ENCODE measurements at regions not wholly inside any gene's neighbourhood (a gene's known extent, or its start where the extent isn't known, plus 50 kb on each side); places are given as distances from the start of the nearest gene placed in this dataset.

GRCh38 chr2:56534321-56534720 lies 350.5 kb downstream of the CCDC85A start:
- no peaks in the 10 kb centered on the region for H3K36me3 ChIP-seq (ENCODE audit: control insufficient read depth, insufficient read depth, low read length)
- H3K79me2 ChIP-seq: no peaks in the 10 kb centered on the region
- H3K27me3 ChIP-seq (ENCODE audit: control insufficient read depth, insufficient read depth, low read length): no peaks in the 10 kb centered on the region
- no peak overlapping the region for H3K4me2 ChIP-seq (ENCODE audit: low read length)
- H2AFZ ChIP-seq: no peak overlapping the region
- no peaks in the 10 kb centered on the region for H3K9me3 ChIP-seq (ENCODE audit: control insufficient read depth, low read length)
- H3K27ac ChIP-seq: no peak overlapping the region
- no peaks in the 10 kb centered on the region for H3K4me1 ChIP-seq
- no peak for TF ChIP-seq CTCF (IDR thresholded peaks at IDR 0.05)
- no peak overlapping the region for H3K4me3 ChIP-seq (ENCODE audit: low read depth, low read length)
- H3K9ac ChIP-seq: no peak overlapping the region

- Histone ChIP-seq H3K9ac (no peak overlapping the region), H2AFZ (no peak overlapping the region), H3K27ac (no peak overlapping the region), H3K4me1 (no peaks in the 10 kb centered on the region), H3K36me3 (ENCODE audit: control insufficient read depth, insufficient read depth, low read length) (no peaks in the 10 kb centered on the region), H3K9me3 (ENCODE audit: control insufficient read depth, low read length) (no peaks in the 10 kb centered on the region), H3K27me3 (ENCODE audit: control insufficient read depth, insufficient read depth, low read length) (no peaks in the 10 kb centered on the region), H3K4me2 (ENCODE audit: low read length) (no peak overlapping the region), H3K79me2 (no peaks in the 10 kb centered on the region), H3K4me3 (ENCODE audit: low read depth, low read length) (no peak overlapping the region)
- TF ChIP-seq CTCF (IDR thresholded peaks at IDR 0.05): no peak
These were observed 354.0 kb downstream of the CCDC85A start for GRCh38 chr2:56537756-56538155.

- Histone ChIP-seq H3K9me3 (ENCODE audit: control insufficient read depth, low read length) (no peaks in the 10 kb centered on the region), H3K4me2 (ENCODE audit: low read length) (no peak overlapping the region), H3K79me2 (no peaks in the 10 kb centered on the region), H3K27me3 (ENCODE audit: control insufficient read depth, insufficient read depth, low read length) (no peaks in the 10 kb centered on the region), H3K27ac (no peak overlapping the region), H2AFZ (no peak overlapping the region), H3K4me1 (no peaks in the 10 kb centered on the region), H3K4me3 (ENCODE audit: low read depth, low read length) (no peak overlapping the region), H3K36me3 (ENCODE audit: control insufficient read depth, insufficient read depth, low read length) (no peaks in the 10 kb centered on the region), H3K9ac (no peak overlapping the region)
- TF ChIP-seq CTCF (IDR thresholded peaks at IDR 0.05): no peak
These were observed 355.8 kb downstream of the CCDC85A start for GRCh38 chr2:56539618-56540017.

GRCh38 chr2:56540467-56540866 lies 356.7 kb downstream of the CCDC85A start:
- Histone ChIP-seq H3K4me3 (ENCODE audit: low read depth, low read length) (no peak overlapping the region), H3K4me1 (no peaks in the 10 kb centered on the region), H3K36me3 (ENCODE audit: control insufficient read depth, insufficient read depth, low read length) (no peaks in the 10 kb centered on the region), H3K9ac (no peak overlapping the region), H3K79me2 (no peaks in the 10 kb centered on the region), H3K27ac (no peak overlapping the region), H2AFZ (no peak overlapping the region), H3K4me2 (ENCODE audit: low read length) (no peak overlapping the region), H3K27me3 (ENCODE audit: control insufficient read depth, insufficient read depth, low read length) (no peaks in the 10 kb centered on the region), H3K9me3 (ENCODE audit: control insufficient read depth, low read length) (no peaks in the 10 kb centered on the region)
- no peak for TF ChIP-seq CTCF (IDR thresholded peaks at IDR 0.05)

GRCh38 chr2:56540916-56541315 lies 357.1 kb downstream of the CCDC85A start:
- no peaks in the 10 kb centered on the region for H3K79me2 ChIP-seq
- H3K4me1 ChIP-seq: no peaks in the 10 kb centered on the region
- no peaks in the 10 kb centered on the region for H3K9me3 ChIP-seq (ENCODE audit: control insufficient read depth, low read length)
- H2AFZ ChIP-seq: no peak overlapping the region
- no peak overlapping the region for H3K9ac ChIP-seq
- H3K4me2 ChIP-seq (ENCODE audit: low read length): no peak overlapping the region
- H3K4me3 ChIP-seq (ENCODE audit: low read depth, low read length): no peak overlapping the region
- no peaks in the 10 kb centered on the region for H3K27me3 ChIP-seq (ENCODE audit: control insufficient read depth, insufficient read depth, low read length)
- no peaks in the 10 kb centered on the region for H3K36me3 ChIP-seq (ENCODE audit: control insufficient read depth, insufficient read depth, low read length)
- TF ChIP-seq CTCF (IDR thresholded peaks at IDR 0.05): no peak
- H3K27ac ChIP-seq: no peak overlapping the region

All from parathyroid adenoma (tissue), 2 donors.